ENCODE measurements at regions not wholly inside any gene's neighbourhood (a gene's known extent, or its start where the extent isn't known, plus 50 kb on each side); places are given as distances from the start of the nearest gene placed in this dataset.

- Histone ChIP-seq H3K27ac (ENCODE audit: insufficient read depth, low read length) (no peak overlapping the region), H3K9me3 (ENCODE audit: control insufficient read depth, insufficient read depth, low read depth, low read length) (no peaks in the 10 kb centered on the region), H2AFZ (ENCODE audit: low read length) (no peak overlapping the region), H3K27me3 (ENCODE audit: control insufficient read depth, insufficient read depth, low read length) (no peaks in the 10 kb centered on the region), H3K36me3 (ENCODE audit: control insufficient read depth, insufficient read depth, low read length) (no peaks in the 10 kb centered on the region), H3K4me2 (ENCODE audit: extremely low read depth, insufficient read depth, low read length) (no peak overlapping the region), H3K4me1 (ENCODE audit: control insufficient read depth, extremely low read depth, insufficient read depth, low read length) (no peaks in the 10 kb centered on the region), H3K9ac (ENCODE audit: insufficient read depth, low read length) (no peak overlapping the region), H4K20me1 (ENCODE audit: control insufficient read depth, extremely low read depth, insufficient read depth, low read length) (no peaks in the 10 kb centered on the region), H3K79me2 (ENCODE audit: control insufficient read depth, insufficient read depth, low read length) (no peaks in the 10 kb centered on the region), H3K4me3 (replicated peaks in 1 of 4; ENCODE audit: control extremely low read depth in 1 of 4, insufficient read depth in 1 of 4, low read depth in 3 of 4, low read length in 4 of 4) (no peak overlapping the region)
- TF ChIP-seq CTCF (conservative IDR thresholded peaks at IDR 0.05 in 1 of 2, IDR thresholded peaks at IDR 0.05 in 1 of 2; ENCODE audit: low read depth in 1 of 2, low read length in 2 of 2) (no peak), EZH2 (IDR thresholded peaks at IDR 0.05; ENCODE audit: low read length, missing control alignments) (no peak)
- no peak for DNase-seq (ENCODE audit: low read depth in 2 of 2)
Observed at GRCh38 chr2:136651456-136652010, 113.8 kb upstream of the THSD7B start.

- no peak overlapping the region for H2AFZ ChIP-seq (ENCODE audit: low read length)
- no peaks in the 10 kb centered on the region for H3K9me3 ChIP-seq (ENCODE audit: control insufficient read depth, insufficient read depth, low read depth, low read length)
- H3K4me1 ChIP-seq (ENCODE audit: control insufficient read depth, extremely low read depth, insufficient read depth, low read length): no peaks in the 10 kb centered on the region
- no peak overlapping the region for H3K27ac ChIP-seq (ENCODE audit: insufficient read depth, low read length)
- H3K79me2 ChIP-seq (ENCODE audit: control insufficient read depth, insufficient read depth, low read length): no peaks in the 10 kb centered on the region
- no peak overlapping the region for H3K4me2 ChIP-seq (ENCODE audit: extremely low read depth, insufficient read depth, low read length)
- H3K9ac ChIP-seq (ENCODE audit: insufficient read depth, low read length): no peak overlapping the region
- no peaks in the 10 kb centered on the region for H4K20me1 ChIP-seq (ENCODE audit: control insufficient read depth, extremely low read depth, insufficient read depth, low read length)
- no peak for DNase-seq (ENCODE audit: low read depth in 2 of 2)
- no peaks in the 10 kb centered on the region for H3K36me3 ChIP-seq (ENCODE audit: control insufficient read depth, insufficient read depth, low read length)
- no peak overlapping the region for H3K4me3 ChIP-seq (replicated peaks in 1 of 4; ENCODE audit: control extremely low read depth in 1 of 4, insufficient read depth in 1 of 4, low read depth in 3 of 4, low read length in 4 of 4)
- no peaks in the 10 kb centered on the region for H3K27me3 ChIP-seq (ENCODE audit: control insufficient read depth, insufficient read depth, low read length)
- TF ChIP-seq CTCF (conservative IDR thresholded peaks at IDR 0.05 in 1 of 2, IDR thresholded peaks at IDR 0.05 in 1 of 2; ENCODE audit: low read depth in 1 of 2, low read length in 2 of 2) (no peak), EZH2 (IDR thresholded peaks at IDR 0.05; ENCODE audit: low read length, missing control alignments) (no peak)
Observed at GRCh38 chr2:136647039-136647438, 118.3 kb upstream of the THSD7B start.

GRCh38 chr2:136645236-136645828 is 120.0 kb upstream of the THSD7B start:
- Histone ChIP-seq H3K4me2 (ENCODE audit: extremely low read depth, insufficient read depth, low read length) (no peak overlapping the region), H3K9ac (ENCODE audit: insufficient read depth, low read length) (no peak overlapping the region), H4K20me1 (ENCODE audit: control insufficient read depth, extremely low read depth, insufficient read depth, low read length) (no peaks in the 10 kb centered on the region), H3K9me3 (ENCODE audit: control insufficient read depth, insufficient read depth, low read depth, low read length) (no peaks in the 10 kb centered on the region), H3K27me3 (ENCODE audit: control insufficient read depth, insufficient read depth, low read length) (no peaks in the 10 kb centered on the region), H3K79me2 (ENCODE audit: control insufficient read depth, insufficient read depth, low read length) (no peaks in the 10 kb centered on the region), H3K36me3 (ENCODE audit: control insufficient read depth, insufficient read depth, low read length) (no peaks in the 10 kb centered on the region), H3K4me3 (replicated peaks in 1 of 4; ENCODE audit: control extremely low read depth in 1 of 4, insufficient read depth in 1 of 4, low read depth in 3 of 4, low read length in 4 of 4) (no peak overlapping the region), H3K27ac (ENCODE audit: insufficient read depth, low read length) (no peak overlapping the region), H2AFZ (ENCODE audit: low read length) (no peak overlapping the region), H3K4me1 (ENCODE audit: control insufficient read depth, extremely low read depth, insufficient read depth, low read length) (no peaks in the 10 kb centered on the region)
- DNase-seq (ENCODE audit: low read depth in 2 of 2): no peak
- TF ChIP-seq EZH2 (IDR thresholded peaks at IDR 0.05; ENCODE audit: low read length, missing control alignments) (no peak), CTCF (conservative IDR thresholded peaks at IDR 0.05 in 1 of 2, IDR thresholded peaks at IDR 0.05 in 1 of 2; ENCODE audit: low read depth in 1 of 2, low read length in 2 of 2) (no peak)
